KMS-11 (cell line): ENCODE measurements at regions not wholly inside any gene's neighbourhood (a gene's known extent, or its start where the extent isn't known, plus 50 kb on each side); places are given as distances from the start of the nearest gene placed in this dataset.

ENCODE experiments used
- H2AFZ ChIP-seq: fragments of 200-600 bp; sonication (generic); 2 replicates; pipeline ENCODE4 v1.6.1; 2016; ENCODE audit warnings: antibody characterized with exemption, mixed run types, low read depth
- H3K27ac ChIP-seq: fragments of 200-600 bp; sonication (generic); 2 replicates; pipeline ENCODE4 v1.6.1; 2016; ENCODE audit warnings: mild to moderate bottlenecking, mixed run types
- H3K27me3 ChIP-seq: fragments of 200-600 bp; sonication (generic); 2 replicates; pipeline ENCODE4 v1.6.1; 2017; ENCODE audit warnings: mild to moderate bottlenecking, low read depth, mixed run types, moderate library complexity; ENCODE audit not compliant: insufficient read depth
- H3K36me3 ChIP-seq: fragments of 200-600 bp; sonication (generic); 2 replicates; pipeline ENCODE4 v1.6.1; 2017; ENCODE audit warnings: mild to moderate bottlenecking, mixed run types; ENCODE audit not compliant: insufficient read depth
- H3K4me1 ChIP-seq: fragments of 200-600 bp; sonication (generic); 2 replicates; pipeline ENCODE4 v1.6.1; 2016; ENCODE audit warnings: mild to moderate bottlenecking, low read depth, mixed run types; ENCODE audit not compliant: poor library complexity, severe bottlenecking
- H3K4me2 ChIP-seq: fragments of 200-600 bp; sonication (generic); 2 replicates; pipeline ENCODE4 v1.7.0; 2016; ENCODE audit warnings: mild to moderate bottlenecking, mixed run types
- H3K4me3 ChIP-seq: fragments of 200-600 bp; sonication (generic); IDR thresholded peaks from 2 replicates; pipeline ENCODE4 v1.6.1; 2017; ENCODE audit warnings: low read depth, low read length, mixed read lengths; ENCODE audit not compliant: insufficient read depth
- H3K79me2 ChIP-seq: fragments of 200-600 bp; sonication (generic); 2 replicates; pipeline ENCODE4 v1.6.1; 2016; ENCODE audit warnings: low read depth, mixed run types; ENCODE audit not compliant: insufficient read depth
- H3K9ac ChIP-seq: fragments of 200-600 bp; sonication (generic); 2 replicates; pipeline ENCODE4 v1.6.1; 2016; ENCODE audit warnings: mild to moderate bottlenecking, mixed run types
- H4K20me1 ChIP-seq: fragments of 200-600 bp; sonication (generic); 2 replicates; pipeline ENCODE4 v1.6.1; 2016; ENCODE audit warnings: mild to moderate bottlenecking, mixed run types; ENCODE audit not compliant: insufficient read depth
- CTCF ChIP-seq: fragments of 200-600 bp; sonication (generic); conservative IDR thresholded peaks from 2 replicates; pipeline ENCODE4 v1.6.1; 2017; ENCODE audit warnings: low read depth, mild to moderate bottlenecking, antibody characterized with exemption, low read length, moderate library complexity, mixed read lengths

- no peak overlapping the region for H3K27ac ChIP-seq
- no peak for TF ChIP-seq CTCF
- no peak overlapping the region for H2AFZ ChIP-seq
Measured at GRCh38 chr3:182046166-182046764, 334.5 kb downstream of the SOX2 start.

GRCh38 chr3:182050932-182051331 lies 339.2 kb downstream of the SOX2 start:
- Histone ChIP-seq H3K4me2 (no peak overlapping the region), H3K27me3 (no peaks in the 10 kb centered on the region), H3K4me1 (no peaks in the 10 kb centered on the region), H3K4me3 (no peak overlapping the region), H3K27ac (no peak overlapping the region), H3K79me2 (no peaks in the 10 kb centered on the region), H3K36me3 (no peaks in the 10 kb centered on the region), H2AFZ (no peak overlapping the region), H4K20me1 (no peaks in the 10 kb centered on the region), H3K9ac (no peak overlapping the region)
- no peak for TF ChIP-seq CTCF

More at GRCh38 chr3:182046166-182046764, 334.5 kb downstream of the SOX2 start:
- no peaks in the 10 kb centered on the region for H3K4me1 ChIP-seq
- H3K79me2 ChIP-seq: no peaks in the 10 kb centered on the region
- H3K4me2 ChIP-seq: no peak overlapping the region
- H3K27me3 ChIP-seq: no peaks in the 10 kb centered on the region
- H3K36me3 ChIP-seq: no peaks in the 10 kb centered on the region
- H4K20me1 ChIP-seq: no peaks in the 10 kb centered on the region
- H3K9ac ChIP-seq: no peak overlapping the region
- H3K4me3 ChIP-seq: no peak overlapping the region

- Histone ChIP-seq H3K36me3 (no peaks in the 10 kb centered on the region), H3K27ac (no peak overlapping the region), H3K4me1 (no peaks in the 10 kb centered on the region), H3K27me3 (no peaks in the 10 kb centered on the region), H3K4me2 (no peak overlapping the region), H3K79me2 (no peaks in the 10 kb centered on the region), H3K4me3 (no peak overlapping the region), H2AFZ (no peak overlapping the region), H3K9ac (no peak overlapping the region), H4K20me1 (no peaks in the 10 kb centered on the region)
- no peak for TF ChIP-seq CTCF
Measured at GRCh38 chr3:182052332-182052731, 340.6 kb downstream of the SOX2 start.

- no peak for TF ChIP-seq CTCF
- Histone ChIP-seq H4K20me1 (no peaks in the 10 kb centered on the region), H3K4me1 (no peaks in the 10 kb centered on the region), H3K4me2 (no peak overlapping the region), H3K36me3 (no peaks in the 10 kb centered on the region), H3K79me2 (no peaks in the 10 kb centered on the region), H3K27ac (no peak overlapping the region), H3K27me3 (no peaks in the 10 kb centered on the region), H2AFZ (no peak overlapping the region), H3K4me3 (no peak overlapping the region), H3K9ac (no peak overlapping the region)
Measured at GRCh38 chr3:182052757-182053156, 341.0 kb downstream of the SOX2 start.
